ENCODE measurements at regions not wholly inside any gene's neighbourhood (a gene's known extent, or its start where the extent isn't known, plus 50 kb on each side); places are given as distances from the start of the nearest gene placed in this dataset.

DNA sequence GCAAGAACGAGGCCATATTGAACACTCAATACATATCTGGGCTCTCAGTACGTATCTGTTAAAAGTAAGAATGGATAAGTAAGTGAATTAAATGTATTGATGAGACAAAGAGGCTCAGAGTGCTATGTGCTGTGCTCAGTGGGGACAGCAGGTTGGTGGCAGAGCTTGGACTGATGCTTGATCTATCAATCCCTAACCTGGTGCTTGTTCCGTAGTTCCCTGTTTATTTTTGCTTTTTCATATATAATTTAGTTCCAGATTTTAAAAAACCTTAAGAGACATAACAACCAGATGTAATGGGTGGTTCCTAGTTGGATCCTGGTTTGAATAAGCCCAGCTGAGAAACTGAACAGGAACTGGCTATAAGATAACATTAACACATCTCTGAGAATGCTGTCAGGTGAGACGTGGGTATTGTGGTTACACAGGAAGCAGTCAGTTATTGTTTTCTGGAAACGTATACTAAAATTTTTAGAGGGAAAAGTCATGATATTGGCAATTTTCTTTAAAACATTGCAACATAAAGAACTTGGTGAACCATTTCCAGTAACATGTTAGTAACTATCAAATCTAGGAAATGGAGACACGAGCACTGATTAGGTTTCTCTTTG lies 120.5 kb downstream of the FOXB1 start:
- Histone ChIP-seq H3K27me3 (ENCODE audit: insufficient read depth, low read depth, low read length) (peaks cover 13% of the 10 kb centered on the region), H3K36me3 (ENCODE audit: insufficient read depth, low read length) (no peaks in the 10 kb centered on the region), H3K4me3 (ENCODE audit: low read length) (no peak overlapping the region), H3K79me2 (replicated peaks; ENCODE audit: insufficient read depth, low read length) (no peaks in the 10 kb centered on the region), H4K20me1 (ENCODE audit: insufficient read depth) (no peaks in the 10 kb centered on the region), H3K9me3 (ENCODE audit: low read length) (no peaks in the 10 kb centered on the region), H3K9me2 (ENCODE audit: insufficient read depth, low read length) (no peaks in the 10 kb centered on the region), H3K27ac (ENCODE audit: low read length) (no peak overlapping the region), H3K9ac (ENCODE audit: low read length) (no peak overlapping the region), H2AFZ (ENCODE audit: low read depth, low read length) (no peak overlapping the region), H3K4me2 (ENCODE audit: low read length) (no peak overlapping the region), H3F3A (ENCODE audit: insufficient read depth, low read length, poor library complexity, severe bottlenecking) (no peaks in the 10 kb centered on the region)
- TF ChIP-seq EZH2 (IDR thresholded peaks at IDR 0.05; ENCODE audit: borderline replicate concordance, insufficient read depth, low read length, poor library complexity, severe bottlenecking) (no peak), EP300 (conservative IDR thresholded peaks at IDR 0.05; ENCODE audit: poor library complexity, severe bottlenecking) (no peak), CTCF (IDR thresholded peaks at IDR 0.05; ENCODE audit: poor library complexity, severe bottlenecking) (no peak), MXI1 (conservative IDR thresholded peaks at IDR 0.05; ENCODE audit: poor library complexity, severe bottlenecking) (no peak), TAF1 (IDR thresholded peaks at IDR 0.05; ENCODE audit: low read depth) (no peak), RAD21 (conservative IDR thresholded peaks at IDR 0.05) (no peak), POLR2AphosphoS5 (IDR thresholded peaks at IDR 0.05) (no peak), SMC3 (conservative IDR thresholded peaks at IDR 0.05; ENCODE audit: poor library complexity) (no peak)
- TF ChIP-seq, protein P1, sequence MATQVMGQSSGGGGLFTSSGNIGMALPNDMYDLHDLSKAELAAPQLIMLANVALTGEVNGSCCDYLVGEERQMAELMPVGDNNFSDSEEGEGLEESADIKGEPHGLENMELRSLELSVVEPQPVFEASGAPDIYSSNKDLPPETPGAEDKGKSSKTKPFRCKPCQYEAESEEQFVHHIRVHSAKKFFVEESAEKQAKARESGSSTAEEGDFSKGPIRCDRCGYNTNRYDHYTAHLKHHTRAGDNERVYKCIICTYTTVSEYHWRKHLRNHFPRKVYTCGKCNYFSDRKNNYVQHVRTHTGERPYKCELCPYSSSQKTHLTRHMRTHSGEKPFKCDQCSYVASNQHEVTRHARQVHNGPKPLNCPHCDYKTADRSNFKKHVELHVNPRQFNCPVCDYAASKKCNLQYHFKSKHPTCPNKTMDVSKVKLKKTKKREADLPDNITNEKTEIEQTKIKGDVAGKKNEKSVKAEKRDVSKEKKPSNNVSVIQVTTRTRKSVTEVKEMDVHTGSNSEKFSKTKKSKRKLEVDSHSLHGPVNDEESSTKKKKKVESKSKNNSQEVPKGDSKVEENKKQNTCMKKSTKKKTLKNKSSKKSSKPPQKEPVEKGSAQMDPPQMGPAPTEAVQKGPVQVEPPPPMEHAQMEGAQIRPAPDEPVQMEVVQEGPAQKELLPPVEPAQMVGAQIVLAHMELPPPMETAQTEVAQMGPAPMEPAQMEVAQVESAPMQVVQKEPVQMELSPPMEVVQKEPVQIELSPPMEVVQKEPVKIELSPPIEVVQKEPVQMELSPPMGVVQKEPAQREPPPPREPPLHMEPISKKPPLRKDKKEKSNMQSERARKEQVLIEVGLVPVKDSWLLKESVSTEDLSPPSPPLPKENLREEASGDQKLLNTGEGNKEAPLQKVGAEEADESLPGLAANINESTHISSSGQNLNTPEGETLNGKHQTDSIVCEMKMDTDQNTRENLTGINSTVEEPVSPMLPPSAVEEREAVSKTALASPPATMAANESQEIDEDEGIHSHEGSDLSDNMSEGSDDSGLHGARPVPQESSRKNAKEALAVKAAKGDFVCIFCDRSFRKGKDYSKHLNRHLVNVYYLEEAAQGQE (IDR thresholded peaks at IDR 0.05; ENCODE audit: borderline replicate concordance), result no peak

- Histone ChIP-seq H3K79me2 (replicated peaks; ENCODE audit: insufficient read depth, low read length) (no peaks in the 10 kb centered on the region), H3K27me3 (ENCODE audit: insufficient read depth, low read depth, low read length) (peaks cover 6% of the 10 kb centered on the region), H3K9me2 (ENCODE audit: insufficient read depth, low read length) (no peaks in the 10 kb centered on the region), H2AFZ (ENCODE audit: low read depth, low read length) (no peak overlapping the region), H3K27ac (ENCODE audit: low read length) (no peak overlapping the region), H3F3A (ENCODE audit: insufficient read depth, low read length, poor library complexity, severe bottlenecking) (no peaks in the 10 kb centered on the region), H4K20me1 (ENCODE audit: insufficient read depth) (no peaks in the 10 kb centered on the region), H3K4me3 (ENCODE audit: low read length) (no peak overlapping the region), H3K36me3 (ENCODE audit: insufficient read depth, low read length) (no peaks in the 10 kb centered on the region), H3K9ac (ENCODE audit: low read length) (no peak overlapping the region), H3K9me3 (ENCODE audit: low read length) (no peaks in the 10 kb centered on the region), H3K4me2 (ENCODE audit: low read length) (no peak overlapping the region)
- no peak for TF ChIP-seq CTCF (IDR thresholded peaks at IDR 0.05; ENCODE audit: poor library complexity, severe bottlenecking)
- TF ChIP-seq, protein P1 (IDR thresholded peaks at IDR 0.05; ENCODE audit: borderline replicate concordance), result no peak
- no peak for TF ChIP-seq EP300 (conservative IDR thresholded peaks at IDR 0.05; ENCODE audit: poor library complexity, severe bottlenecking)
- TF ChIP-seq RAD21 (conservative IDR thresholded peaks at IDR 0.05), result no peak
- TF ChIP-seq POLR2AphosphoS5 (IDR thresholded peaks at IDR 0.05), result no peak
- TF ChIP-seq SMC3 (conservative IDR thresholded peaks at IDR 0.05; ENCODE audit: poor library complexity), result no peak
- TF ChIP-seq MXI1 (conservative IDR thresholded peaks at IDR 0.05; ENCODE audit: poor library complexity, severe bottlenecking), result no peak
- no peak for TF ChIP-seq EZH2 (IDR thresholded peaks at IDR 0.05; ENCODE audit: borderline replicate concordance, insufficient read depth, low read length, poor library complexity, severe bottlenecking)
- no peak for TF ChIP-seq TAF1 (IDR thresholded peaks at IDR 0.05; ENCODE audit: low read depth)
These were observed 121.2 kb downstream of the FOXB1 start for GRCh38 chr15:60125334-60125733.

Data from neural cell (in vitro differentiated cells).